Lower leg skin (tissue), 3 donors: ENCODE measurements at regions not wholly inside any gene's neighbourhood (a gene's known extent, or its start where the extent isn't known, plus 50 kb on each side); places are given as distances from the start of the nearest gene placed in this dataset.

Experiments used
- POLR2A ChIP-seq, 2 donors: fragments of 450-650 bp; IDR thresholded peaks; one replicate each; pipeline ENCODE4 v1.6.1; 2016 to 2017; ENCODE audit warnings: antibody characterized with exemption in 2 of 2, mild to moderate bottlenecking in 1 of 2, moderate library complexity in 1 of 2
- TF ChIP-seq, protein P1 (sequence below), 3 donors: fragments of 450-650 bp; IDR thresholded peaks; one replicate each; pipeline ENCODE4 v1.5.1; 2016; ENCODE audit warnings: antibody characterized with exemption in 3 of 3, mild to moderate bottlenecking in 3 of 3, moderate library complexity in 2 of 3

DNA sequence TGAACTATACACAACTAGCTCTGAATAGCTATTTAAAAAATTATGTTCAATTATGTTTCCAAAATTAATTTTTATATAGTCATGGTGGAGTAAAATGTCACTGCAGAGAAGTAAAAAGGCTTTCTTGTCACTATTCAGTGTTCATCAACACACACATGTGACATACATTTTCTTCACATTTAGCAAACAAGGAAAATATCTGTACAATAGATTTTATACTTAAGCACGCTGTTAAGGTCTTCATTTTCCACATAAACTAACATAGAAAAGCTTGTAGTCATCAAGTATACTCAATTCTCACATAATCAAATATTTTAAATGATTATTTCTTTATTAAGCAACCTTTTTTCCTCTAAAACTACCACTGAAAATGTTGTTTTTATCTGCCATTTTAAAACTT lies 141.2 kb upstream of the DIO2 start:
- no peak for TF ChIP-seq POLR2A (IDR thresholded peaks at IDR 0.05)
- TF ChIP-seq, protein P1, sequence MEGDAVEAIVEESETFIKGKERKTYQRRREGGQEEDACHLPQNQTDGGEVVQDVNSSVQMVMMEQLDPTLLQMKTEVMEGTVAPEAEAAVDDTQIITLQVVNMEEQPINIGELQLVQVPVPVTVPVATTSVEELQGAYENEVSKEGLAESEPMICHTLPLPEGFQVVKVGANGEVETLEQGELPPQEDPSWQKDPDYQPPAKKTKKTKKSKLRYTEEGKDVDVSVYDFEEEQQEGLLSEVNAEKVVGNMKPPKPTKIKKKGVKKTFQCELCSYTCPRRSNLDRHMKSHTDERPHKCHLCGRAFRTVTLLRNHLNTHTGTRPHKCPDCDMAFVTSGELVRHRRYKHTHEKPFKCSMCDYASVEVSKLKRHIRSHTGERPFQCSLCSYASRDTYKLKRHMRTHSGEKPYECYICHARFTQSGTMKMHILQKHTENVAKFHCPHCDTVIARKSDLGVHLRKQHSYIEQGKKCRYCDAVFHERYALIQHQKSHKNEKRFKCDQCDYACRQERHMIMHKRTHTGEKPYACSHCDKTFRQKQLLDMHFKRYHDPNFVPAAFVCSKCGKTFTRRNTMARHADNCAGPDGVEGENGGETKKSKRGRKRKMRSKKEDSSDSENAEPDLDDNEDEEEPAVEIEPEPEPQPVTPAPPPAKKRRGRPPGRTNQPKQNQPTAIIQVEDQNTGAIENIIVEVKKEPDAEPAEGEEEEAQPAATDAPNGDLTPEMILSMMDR (IDR thresholded peaks at IDR 0.05): no peak
